Ovary (tissue), 7 donors: ENCODE measurements at regions not wholly inside any gene's neighbourhood (a gene's known extent, or its start where the extent isn't known, plus 50 kb on each side); places are given as distances from the start of the nearest gene placed in this dataset.
"Not testable (repeated sequence)": the region's sequence is repeated elsewhere in the genome, so short reads cannot be mapped to it uniquely, and the experiment has no call there.

Experiments
- DNase-seq, 5 donors: peaks; one replicate each; pipeline ENCODE4 v3.0.0-alpha.2; 2019 to 2020
- H3K27ac ChIP-seq, 2 donors: fragments of 200-600 bp; one replicate each; pipeline versions ENCODE4 v1.5.1 to v1.8.0; 2019 to 2022
- H3K27me3 ChIP-seq: fragments of 200-600 bp; one replicate; pipeline ENCODE4 v1.8.0; 2022
- H3K36me3 ChIP-seq: fragments of 200-600 bp; sonication (generic); one replicate; pipeline ENCODE4 v1.5.1; 2019
- H3K4me1 ChIP-seq: one replicate; pipeline ENCODE4 v1.8.1; 2013; ENCODE audit warnings: mild to moderate bottlenecking, moderate library complexity; ENCODE audit not compliant: insufficient read depth
- H3K4me3 ChIP-seq: fragments of 200-600 bp; sonication (generic); one replicate; pipeline ENCODE4 v1.5.1; 2017
- H3K9me3 ChIP-seq, 2 donors: fragments of 200-600 bp in 1 of 2; sonication (generic) in 1 of 2; one replicate each; pipeline versions ENCODE4 v1.5.1 to v1.8.1; 2013 to 2019; ENCODE audit warnings: mild to moderate bottlenecking in 1 of 2, moderate library complexity in 1 of 2
- EP300 ChIP-seq: sonication (generic); formaldehyde crosslinking; IDR thresholded peaks from one replicate; pipeline ENCODE4 v1.6.1; 2017; ENCODE audit warnings: antibody characterized with exemption
- POLR2A ChIP-seq: fragments of 450-650 bp; IDR thresholded peaks from one replicate; pipeline ENCODE4 v1.6.1; 2017; ENCODE audit warnings: antibody characterized with exemption, mild to moderate bottlenecking, moderate library complexity
- WGBS, 3 donors: extraction: QIAGEN DNeasy Blood & Tissue Kit in 1 of 3; methylation state at CpG; one replicate each; pipeline versions ENCODE4 v1.1.5 to v1.1.7; 2013 to 2017; 5-methylcytosine and 5-hydroxymethylcytosine counted together
- intact Hi-C, 4 donors: fragments of 100-400 bp; cut with DNase I; formaldehyde crosslinking; loops; one replicate each; pipeline versions ENCODE4 v1.11.0 to v1.15.1; 2022 to 2023
- TF ChIP-seq, protein P1 (sequence below), 3 donors: fragments of 450-650 bp in 2 of 3; fragments of 200-600 bp in 1 of 3; IDR thresholded peaks; one replicate each; pipeline versions ENCODE4 v1.5.1 to v1.8.0; 2016 to 2022; ENCODE audit warnings: antibody characterized with exemption in 3 of 3, mild to moderate bottlenecking in 1 of 3
- donor health status: DM: no; HTN: no; CAD: no; lungs with moderate emphysema.
- donor health status: DM: no; HTN: no; CAD: no.
- donor health status: Bipolar disorder and iron deficiency.
- donor health status: DM: no; HTN: no; CAD: no.
- donor health status: DM: yes; HTN: yes; CAD: no.

DNA sequence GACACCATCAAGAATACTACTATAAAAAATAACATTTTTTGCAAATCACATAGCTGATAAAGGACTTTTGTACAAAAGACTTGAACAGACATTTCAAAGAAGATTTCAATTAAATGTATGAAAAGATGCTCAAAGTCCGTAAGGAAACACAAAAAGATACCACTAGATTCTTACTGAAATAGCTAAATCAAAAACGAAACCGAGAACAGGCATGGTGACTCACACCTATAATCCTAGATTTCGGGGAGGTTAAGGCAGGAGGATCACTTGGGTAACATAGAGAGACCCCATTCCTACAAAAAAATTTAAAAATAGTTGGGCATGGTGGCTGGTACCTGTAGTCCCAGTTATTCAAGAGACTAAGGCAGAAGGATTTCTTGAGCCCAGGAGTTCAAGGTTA, 520.2 kb upstream of the GRM3 start:
- Histone ChIP-seq H3K27ac (no peak overlapping the region), H3K4me3 (no peak overlapping the region), H3K9me3 (no peaks in the 10 kb centered on the region), H3K4me1 (no peaks in the 10 kb centered on the region), H3K36me3 (no peaks in the 10 kb centered on the region), H3K27me3 (no peaks in the 10 kb centered on the region)
- no peak for DNase-seq
- WGBS, 3 donors, result 80 to 88% (median 86%) methylated on average over 4 of the region's 4 CpGs
- TF ChIP-seq, protein P1, sequence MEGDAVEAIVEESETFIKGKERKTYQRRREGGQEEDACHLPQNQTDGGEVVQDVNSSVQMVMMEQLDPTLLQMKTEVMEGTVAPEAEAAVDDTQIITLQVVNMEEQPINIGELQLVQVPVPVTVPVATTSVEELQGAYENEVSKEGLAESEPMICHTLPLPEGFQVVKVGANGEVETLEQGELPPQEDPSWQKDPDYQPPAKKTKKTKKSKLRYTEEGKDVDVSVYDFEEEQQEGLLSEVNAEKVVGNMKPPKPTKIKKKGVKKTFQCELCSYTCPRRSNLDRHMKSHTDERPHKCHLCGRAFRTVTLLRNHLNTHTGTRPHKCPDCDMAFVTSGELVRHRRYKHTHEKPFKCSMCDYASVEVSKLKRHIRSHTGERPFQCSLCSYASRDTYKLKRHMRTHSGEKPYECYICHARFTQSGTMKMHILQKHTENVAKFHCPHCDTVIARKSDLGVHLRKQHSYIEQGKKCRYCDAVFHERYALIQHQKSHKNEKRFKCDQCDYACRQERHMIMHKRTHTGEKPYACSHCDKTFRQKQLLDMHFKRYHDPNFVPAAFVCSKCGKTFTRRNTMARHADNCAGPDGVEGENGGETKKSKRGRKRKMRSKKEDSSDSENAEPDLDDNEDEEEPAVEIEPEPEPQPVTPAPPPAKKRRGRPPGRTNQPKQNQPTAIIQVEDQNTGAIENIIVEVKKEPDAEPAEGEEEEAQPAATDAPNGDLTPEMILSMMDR (IDR thresholded peaks at IDR 0.05), result no peak
- TF ChIP-seq EP300, result no peak
- TF ChIP-seq POLR2A, result no peak
- intact Hi-C loops, result no loop called here

DNA sequence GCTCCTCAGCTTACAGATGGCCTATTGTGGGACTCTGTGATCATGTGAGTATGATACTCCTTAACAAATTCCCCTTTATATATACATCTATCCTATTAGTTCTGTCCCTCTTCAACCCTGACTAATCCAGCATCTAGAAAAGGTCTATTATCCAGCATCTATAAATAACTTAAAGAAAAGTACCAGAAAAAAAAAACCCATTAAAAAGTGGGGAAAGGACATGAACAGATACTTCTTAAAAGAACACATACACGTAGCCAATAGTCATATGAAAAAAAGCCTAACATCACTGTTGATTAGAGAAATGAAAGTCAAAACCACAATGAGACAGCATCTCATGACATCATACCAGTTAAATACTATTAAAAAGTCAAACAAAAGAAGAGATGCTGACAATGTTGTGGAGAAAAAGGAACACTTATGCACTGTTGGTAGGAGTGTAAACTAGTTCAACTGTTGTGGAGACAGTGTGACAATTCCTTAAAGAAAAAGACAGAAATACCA, 549.5 kb upstream of the GRM3 start:
- intact Hi-C loops, result no loop called here
- 57 to 71% (median 62%) methylated on average over 1 of the region's 1 CpG for WGBS, 3 donors
- TF ChIP-seq POLR2A (no peak), EP300 (no peak)
- TF ChIP-seq, protein P1 (IDR thresholded peaks at IDR 0.05), result no peak
- Histone ChIP-seq H3K36me3 (no peaks in the 10 kb centered on the region), H3K4me3 (no peak overlapping the region), H3K27me3 (no peaks in the 10 kb centered on the region), H3K27ac (no peak overlapping the region), H3K4me1 (no peaks in the 10 kb centered on the region), H3K9me3 (no peaks in the 10 kb centered on the region)
- DNase-seq, result no peak

DNA sequence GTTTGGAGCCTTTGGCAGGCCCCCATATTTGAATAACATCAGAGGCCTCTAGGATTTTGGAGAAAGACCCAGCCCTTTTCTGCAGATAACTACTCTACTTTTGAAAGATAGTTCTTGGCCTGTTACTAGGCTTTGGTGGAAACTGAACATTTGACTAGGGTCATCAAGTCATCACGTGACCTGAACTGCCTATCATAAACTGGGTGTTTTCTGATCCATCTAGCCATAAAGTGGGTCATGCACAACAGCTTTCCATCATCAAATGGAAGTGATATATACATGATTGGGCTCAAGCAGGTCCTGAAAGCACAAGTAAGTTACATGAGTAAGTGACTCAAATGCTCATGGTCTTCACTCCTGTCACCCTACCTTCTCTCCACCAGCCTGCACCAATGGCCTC, 552.3 kb upstream of the GRM3 start:
- Histone ChIP-seq H3K4me1 (no peaks in the 10 kb centered on the region), H3K9me3 (no peaks in the 10 kb centered on the region), H3K27me3 (no peaks in the 10 kb centered on the region), H3K27ac (no peak overlapping the region), H3K36me3 (no peaks in the 10 kb centered on the region), H3K4me3 (no peak overlapping the region)
- TF ChIP-seq, protein P1 (IDR thresholded peaks at IDR 0.05), result no peak
- no peak for TF ChIP-seq EP300
- TF ChIP-seq POLR2A, result no peak
- no peak for DNase-seq
- intact Hi-C loops, result no loop called here
- 33 to 42% (median 36%) methylated on average over 1 of the region's 1 CpG for WGBS, 3 donors

DNA sequence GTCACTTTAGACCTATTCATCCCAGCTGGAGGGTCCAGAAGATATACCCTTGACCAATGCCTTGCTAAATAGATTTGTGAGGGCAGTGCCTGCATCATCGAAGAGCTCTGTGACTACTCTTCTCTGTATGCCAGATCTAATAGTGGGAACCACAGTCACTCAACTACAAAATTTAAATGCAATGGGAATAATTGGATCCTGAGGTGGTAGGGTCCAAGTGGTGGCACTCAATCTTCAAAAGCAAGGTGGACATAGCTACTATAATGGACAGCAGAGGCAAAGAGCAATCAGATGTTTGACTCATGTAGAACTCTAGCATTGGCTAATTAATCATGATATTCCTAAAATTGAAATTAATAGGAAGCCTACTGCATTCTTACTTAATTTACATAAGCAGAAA, 554.3 kb upstream of the GRM3 start:
- H3K27ac ChIP-seq, result no peak overlapping the region
- 77 to 86% (median 86%) methylated on average over 1 of the region's 1 CpG for WGBS, 3 donors
- no peaks in the 10 kb centered on the region for H3K9me3 ChIP-seq
- intact Hi-C loops, result no loop called here
- peaks cover 2% of the 10 kb centered on the region for H3K27me3 ChIP-seq
- no peaks in the 10 kb centered on the region for H3K36me3 ChIP-seq
- DNase-seq, result no peak
- H3K4me3 ChIP-seq, result no peak overlapping the region
- H3K4me1 ChIP-seq, result no peaks in the 10 kb centered on the region
- no peak for TF ChIP-seq POLR2A
- TF ChIP-seq, protein P1 (IDR thresholded peaks at IDR 0.05), result no peak
- no peak for TF ChIP-seq EP300

DNA sequence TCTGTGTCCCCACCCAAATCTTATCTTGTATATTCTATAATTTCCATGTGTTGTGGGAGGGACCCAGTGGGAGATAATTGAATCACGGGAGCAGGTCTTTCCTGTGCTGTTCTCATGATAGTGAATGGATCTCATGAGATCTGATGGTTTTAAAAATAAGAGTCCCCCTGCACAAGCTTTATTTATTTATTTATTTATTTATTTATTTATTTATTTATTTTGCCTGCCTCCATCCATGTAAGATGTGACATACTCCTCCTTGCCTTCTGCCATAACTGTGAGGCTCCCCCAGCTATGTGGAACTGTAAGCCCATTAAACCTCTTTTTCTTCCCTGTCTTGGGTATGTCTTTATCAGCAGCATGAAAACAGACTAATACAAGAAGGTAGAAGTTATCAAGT, 579.1 kb upstream of the GRM3 start:
- WGBS, 3 donors, result 63 to 66% (median 63%) methylated on average over 1 of the region's 1 CpG
- H3K4me1 ChIP-seq, H3K27ac ChIP-seq, H3K9me3 ChIP-seq, intact Hi-C loops, H3K27me3 ChIP-seq, DNase-seq, H3K4me3 ChIP-seq, H3K36me3 ChIP-seq: not testable (repeated sequence)
